Upper lobe of left lung (tissue), 6 donors: ENCODE measurements at regions not wholly inside any gene's neighbourhood (a gene's known extent, or its start where the extent isn't known, plus 50 kb on each side); places are given as distances from the start of the nearest gene placed in this dataset.

ENCODE experiments used
- ATAC-seq, 2 donors: fragments of 200-7000 bp; cut with Tn5 transposase; one replicate each; pipeline ENCODE4 v1.9.1; 2022; ENCODE audit warnings: mild to moderate bottlenecking in 2 of 2, moderate library complexity in 2 of 2; ENCODE audit not compliant: low FRiP score in 2 of 2
- DNase-seq, 2 donors: peaks; one replicate each; pipeline ENCODE4 v3.0.0-alpha.2; 2019 to 2020
- H3K27ac ChIP-seq, 4 donors: fragments of 200-600 bp; sonication (generic); one replicate each; pipeline ENCODE4 v1.5.1; 2016 to 2019
- H3K27me3 ChIP-seq, 4 donors: fragments of 200-600 bp; sonication (generic); one replicate each; pipeline ENCODE4 v1.5.1; 2017 to 2019
- H3K36me3 ChIP-seq, 4 donors: fragments of 200-600 bp; sonication (generic); one replicate each; pipeline ENCODE4 v1.5.1; 2016 to 2019
- H3K4me1 ChIP-seq, 4 donors: fragments of 200-600 bp; sonication (generic); one replicate each; pipeline ENCODE4 v1.5.1; 2018 to 2019
- H3K4me3 ChIP-seq, 4 donors: fragments of 200-600 bp; sonication (generic); one replicate each; pipeline ENCODE4 v1.5.1; 2017 to 2019; ENCODE audit warnings: mild to moderate bottlenecking in 2 of 4, moderate library complexity in 1 of 4
- H3K9me3 ChIP-seq, 4 donors: fragments of 200-600 bp; sonication (generic); one replicate each; pipeline ENCODE4 v1.5.1; 2018 to 2019
- CTCF ChIP-seq, 6 experiments: fragments of 450-650 bp in 4 of 6; fragments of 200-600 bp in 2 of 6; sonication (generic) in 2 of 6; IDR thresholded peaks; one replicate each; pipeline ENCODE4 v1.5.1; 2016 to 2019; ENCODE audit warnings: antibody characterized with exemption in 6 of 6
- EP300 ChIP-seq, 4 donors: sonication (generic); formaldehyde crosslinking; IDR thresholded peaks; one replicate each; pipeline ENCODE4 v1.5.1; 2017; ENCODE audit warnings: antibody characterized with exemption in 4 of 4, control low read depth in 2 of 4
- POLR2A ChIP-seq, 4 donors: fragments of 450-650 bp; IDR thresholded peaks; one replicate each; pipeline ENCODE4 v1.5.1; 2016 to 2017; ENCODE audit warnings: antibody characterized with exemption in 4 of 4, mild to moderate bottlenecking in 2 of 4
- POLR2AphosphoS5 ChIP-seq, 2 donors: sonication (generic); formaldehyde crosslinking; IDR thresholded peaks; one replicate each; pipeline ENCODE4 v1.5.1; 2017; ENCODE audit warnings: antibody characterized with exemption in 2 of 2
- whole genome bisulfite sequencing, 2 donors: methylation state at CpG; one replicate each; pipeline ENCODE4 v1.1.5; 2017 to 2018; 5-methylcytosine and 5-hydroxymethylcytosine counted together
- donor health status: DM: no; HTN: no; CAD: no; lungs with moderate emphysema.
- donor health status: DM: no; HTN: yes; CAD: no; lungs with severe emphysema.

DNA sequence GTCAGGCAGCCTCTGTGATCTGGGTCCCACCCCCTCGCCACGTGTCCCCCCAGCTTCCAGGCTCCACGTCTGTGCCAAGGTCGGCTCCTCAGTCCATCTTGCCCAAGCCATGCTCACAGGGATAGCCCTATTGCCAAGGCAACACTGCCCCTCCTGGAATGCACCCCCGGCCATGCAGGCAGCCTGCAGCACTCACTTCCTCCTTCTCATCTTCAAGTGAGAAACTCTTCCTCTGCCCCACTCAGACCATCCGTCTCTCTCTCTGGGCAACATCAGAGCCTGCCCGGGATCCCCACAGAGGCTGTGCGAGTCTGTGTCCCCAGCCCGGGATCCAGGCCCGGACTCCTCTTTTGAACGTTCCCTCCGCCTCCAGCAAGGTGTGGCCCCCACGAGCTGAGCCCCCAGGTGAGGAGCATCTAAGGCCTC is 852.3 kb downstream of the BRD1 start:
- no peaks in the 10 kb centered on the region for H3K36me3 ChIP-seq
- no peak for TF ChIP-seq POLR2A (IDR thresholded peaks at IDR 0.05)
- TF ChIP-seq POLR2AphosphoS5 (IDR thresholded peaks at IDR 0.05): no peak
- no peak overlapping the region for H3K27ac ChIP-seq
- peaks cover 0 to 4% (median 0%) of the 10 kb centered on the region in 4 donors for H3K9me3 ChIP-seq
- WGBS, 2 donors: 76 to 92% methylated on average over 9 to 13 of the region's 13 CpGs
- H3K4me3 ChIP-seq: no peak overlapping the region
- no peaks in the 10 kb centered on the region for H3K27me3 ChIP-seq
- DNase-seq (peak in 1 of 2 donors; percentile 43), ATAC-seq (no peak)
- no peaks in the 10 kb centered on the region for H3K4me1 ChIP-seq

DNA sequence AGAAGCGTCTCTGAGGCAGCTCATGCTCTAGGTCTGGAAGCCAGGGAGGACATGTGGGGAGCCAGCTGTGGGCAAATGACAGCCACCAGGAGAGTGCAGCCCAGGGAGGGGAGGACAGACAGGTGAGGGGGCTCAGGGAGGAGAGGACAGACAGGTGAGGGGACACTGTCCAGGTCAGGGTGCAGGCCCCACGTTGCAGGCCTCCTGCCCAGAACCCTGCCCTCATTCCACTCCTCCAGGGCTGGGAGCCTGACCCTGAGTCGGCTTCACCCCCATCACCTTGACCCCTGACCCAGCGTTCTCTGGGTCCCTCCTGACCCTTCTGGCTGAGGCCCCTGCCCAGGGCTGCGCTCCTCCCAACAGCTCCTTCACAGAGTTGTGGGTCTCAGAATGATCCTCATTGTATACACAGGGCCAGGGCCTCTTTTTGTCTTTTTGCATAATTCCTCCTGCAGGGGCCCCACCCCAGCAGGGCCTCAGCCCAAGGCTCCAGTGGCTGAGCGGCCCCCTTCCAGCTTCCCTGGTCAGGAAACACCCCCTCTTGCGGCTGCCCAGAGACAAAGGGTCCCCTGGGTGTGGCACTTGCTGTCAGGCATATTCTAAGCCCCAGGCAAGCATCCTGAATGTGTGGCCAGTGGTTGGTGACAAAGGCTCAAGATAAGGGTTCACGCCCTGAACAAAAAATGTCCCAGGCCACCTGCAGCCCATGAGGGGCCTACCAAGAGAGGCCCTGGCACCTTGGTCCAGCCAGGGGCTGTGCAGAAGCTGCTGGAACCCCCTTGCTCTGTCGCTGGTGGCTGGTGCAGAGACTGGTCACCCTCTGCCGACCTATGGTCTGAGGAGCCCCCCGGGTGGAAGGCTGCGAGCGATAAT is 853.0 kb downstream of the BRD1 start:
- H3K36me3 ChIP-seq: no peaks in the 10 kb centered on the region
- H3K9me3 ChIP-seq: peaks cover 0 to 4% (median 0%) of the 10 kb centered on the region in 4 donors
- DNase-seq (no peak), ATAC-seq (no peak)
- H3K27ac ChIP-seq: no peak overlapping the region
- TF ChIP-seq CTCF (IDR thresholded peaks at IDR 0.05) (no peak), POLR2AphosphoS5 (IDR thresholded peaks at IDR 0.05) (no peak), EP300 (IDR thresholded peaks at IDR 0.05) (no peak), POLR2A (IDR thresholded peaks at IDR 0.05) (no peak)
- 82 to 83% methylated on average over 10 to 12 of the region's 13 CpGs for WGBS, 2 donors
- no peak overlapping the region for H3K4me3 ChIP-seq
- no peaks in the 10 kb centered on the region for H3K4me1 ChIP-seq
- no peaks in the 10 kb centered on the region for H3K27me3 ChIP-seq

DNA sequence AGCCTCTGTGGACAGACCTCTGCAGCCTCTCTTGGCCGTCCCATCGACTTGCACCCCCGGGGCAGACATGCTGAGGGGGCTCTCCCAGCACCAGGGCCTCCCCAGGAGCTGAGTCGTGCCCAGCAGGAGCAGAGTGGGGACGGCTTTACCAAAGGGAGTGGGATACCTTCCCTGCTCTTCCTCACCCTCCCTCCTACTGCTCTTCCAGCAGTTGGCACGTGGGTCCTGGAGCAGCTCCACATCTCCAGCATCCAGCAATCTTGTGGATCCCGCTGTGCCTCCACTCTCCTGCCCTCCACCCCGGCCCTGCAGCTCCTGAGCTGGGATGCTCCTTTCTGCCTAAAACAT is 854.0 kb downstream of the BRD1 start:
- ATAC-seq (peak in 1 of 2 donors; percentile 4), DNase-seq (no peak)
- WGBS, 2 donors: 87 to 88% methylated on average over 7 to 8 of the region's 8 CpGs
- Histone ChIP-seq H3K27me3 (no peaks in the 10 kb centered on the region), H3K36me3 (no peaks in the 10 kb centered on the region), H3K27ac (no peak overlapping the region), H3K4me3 (no peak overlapping the region), H3K4me1 (no peaks in the 10 kb centered on the region), H3K9me3 (no peaks in the 10 kb centered on the region)
- no peak for TF ChIP-seq POLR2A (IDR thresholded peaks at IDR 0.05)
- TF ChIP-seq POLR2AphosphoS5 (IDR thresholded peaks at IDR 0.05): no peak
- no peak for TF ChIP-seq EP300 (IDR thresholded peaks at IDR 0.05)
- no peak for TF ChIP-seq CTCF (IDR thresholded peaks at IDR 0.05)

- TF ChIP-seq POLR2AphosphoS5 (IDR thresholded peaks at IDR 0.05): no peak
- TF ChIP-seq POLR2A (IDR thresholded peaks at IDR 0.05): no peak
- TF ChIP-seq EP300 (IDR thresholded peaks at IDR 0.05): no peak
- 79 to 89% methylated on average over 9 to 12 of the region's 12 CpGs for WGBS, 2 donors
- DNase-seq: no peak
- no peaks in the 10 kb centered on the region for H3K4me1 ChIP-seq
- H3K27ac ChIP-seq: no peak overlapping the region
- no peaks in the 10 kb centered on the region for H3K27me3 ChIP-seq
- no peak for ATAC-seq
- no peaks in the 10 kb centered on the region for H3K9me3 ChIP-seq
- no peak overlapping the region for H3K4me3 ChIP-seq
- H3K36me3 ChIP-seq: no peaks in the 10 kb centered on the region
Observed at GRCh38 chr22:48972979-48973693, 854.5 kb downstream of the BRD1 start.

- Histone ChIP-seq H3K4me3 (no peak overlapping the region), H3K9me3 (no peaks in the 10 kb centered on the region), H3K27me3 (no peaks in the 10 kb centered on the region), H3K4me1 (no peaks in the 10 kb centered on the region), H3K36me3 (no peaks in the 10 kb centered on the region), H3K27ac (no peak overlapping the region)
- WGBS, 2 donors: 53 to 59% methylated on average over 4 to 11 of the region's 11 CpGs
- TF ChIP-seq CTCF (IDR thresholded peaks at IDR 0.05) (peak in 3 of 6 experiments; percentile 6 to 46 (median 14)), EP300 (IDR thresholded peaks at IDR 0.05) (no peak)
- DNase-seq: peak in 1 of 2 donors; percentile 24
- ATAC-seq: peak in 1 of 2 donors; percentile 43
Observed at GRCh38 chr22:48968201-48968959, 859.3 kb downstream of the BRD1 start.
